Pulmonary artery endothelial cell (primary cell): ENCODE measurements at regions not wholly inside any gene's neighbourhood (a gene's known extent, or its start where the extent isn't known, plus 50 kb on each side); places are given as distances from the start of the nearest gene placed in this dataset.
A peak's percentile ranks its signal among the peaks of the same experiment; 100 is the strongest.

Source experiments
- DNase-seq: peaks from one replicate; pipeline ENCODE4 v3.0.0-alpha.2; 2011; ENCODE audit warnings: low read depth, low spot score

DNA sequence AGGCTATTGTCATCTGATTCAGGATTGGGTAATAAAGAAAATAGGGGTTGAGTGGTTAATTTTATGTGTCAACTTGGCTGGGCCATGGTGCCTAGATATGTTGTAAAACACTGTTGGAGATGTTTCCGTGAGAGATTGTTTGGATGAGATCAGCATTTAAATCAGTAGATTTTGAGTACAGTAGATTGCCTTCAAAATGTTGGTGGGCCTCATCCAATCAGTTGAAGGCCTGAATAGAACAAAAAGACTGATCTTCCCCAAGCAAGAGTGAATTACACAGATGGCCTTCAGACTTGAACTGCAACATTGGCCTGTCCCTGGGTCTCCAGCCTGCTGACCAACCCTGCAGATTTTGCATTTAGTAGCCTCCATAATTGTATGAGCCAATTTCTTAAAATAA, 401.3 kb upstream of the KIF2A start:
- no peak for DNase-seq

DNA sequence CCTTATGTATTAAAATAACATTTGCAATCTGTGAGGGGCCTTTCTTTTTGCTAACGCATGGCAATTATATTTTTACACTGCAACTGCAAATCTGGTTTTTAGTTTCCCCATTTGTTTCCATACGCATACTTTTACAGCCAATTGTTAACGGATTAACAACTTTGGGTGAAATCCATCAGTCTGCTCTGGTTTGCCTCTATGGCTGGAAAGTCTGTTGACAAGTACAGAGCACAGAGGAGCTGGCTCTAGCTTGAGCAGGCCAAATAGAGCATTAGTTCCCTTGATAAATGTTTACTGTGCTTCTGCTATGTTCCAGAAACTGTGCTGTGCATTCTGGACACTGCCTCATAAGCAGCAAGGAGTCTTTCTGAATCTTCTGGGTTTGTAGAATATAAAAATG, 400.4 kb upstream of the KIF2A start:
- DNase-seq = no peak

DNA sequence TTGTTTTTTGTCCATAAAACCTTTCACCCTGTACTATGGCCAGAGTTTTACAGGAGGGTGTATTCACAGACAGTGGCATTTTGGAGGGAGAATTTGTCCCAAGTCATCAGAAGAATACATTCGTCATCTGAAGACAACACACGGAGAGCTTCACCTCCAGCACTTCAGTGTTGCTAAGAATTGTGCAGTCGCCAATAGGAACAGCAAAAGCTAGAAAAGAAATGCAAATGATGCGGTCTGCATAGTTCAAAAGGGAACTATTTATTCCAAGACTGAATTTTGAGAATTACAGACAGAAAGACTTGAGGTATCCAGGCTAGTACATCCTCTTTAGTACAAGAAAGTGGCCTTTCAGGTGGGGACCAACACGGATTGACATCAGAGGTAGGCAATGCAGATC, 399.2 kb upstream of the KIF2A start:
- DNase-seq = no peak

DNA sequence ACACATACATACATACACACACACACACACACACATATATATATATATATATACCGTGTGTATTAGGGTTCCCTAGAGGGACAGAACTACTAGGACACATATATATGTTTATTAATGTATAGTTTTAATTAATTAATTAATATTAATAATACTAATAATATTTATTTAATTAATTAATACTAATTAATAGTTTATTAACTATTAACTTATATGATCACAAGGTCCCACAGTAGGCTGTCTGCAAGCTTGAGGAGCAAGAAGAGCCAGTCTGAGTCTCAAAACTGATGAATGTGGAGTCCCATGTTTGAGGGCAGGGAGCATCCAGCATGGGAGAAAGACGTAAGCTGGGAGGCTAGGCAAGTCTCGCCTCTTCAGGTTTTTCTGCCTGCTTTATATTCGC, 398.0 kb upstream of the KIF2A start:
- DNase-seq = no peak

DNA sequence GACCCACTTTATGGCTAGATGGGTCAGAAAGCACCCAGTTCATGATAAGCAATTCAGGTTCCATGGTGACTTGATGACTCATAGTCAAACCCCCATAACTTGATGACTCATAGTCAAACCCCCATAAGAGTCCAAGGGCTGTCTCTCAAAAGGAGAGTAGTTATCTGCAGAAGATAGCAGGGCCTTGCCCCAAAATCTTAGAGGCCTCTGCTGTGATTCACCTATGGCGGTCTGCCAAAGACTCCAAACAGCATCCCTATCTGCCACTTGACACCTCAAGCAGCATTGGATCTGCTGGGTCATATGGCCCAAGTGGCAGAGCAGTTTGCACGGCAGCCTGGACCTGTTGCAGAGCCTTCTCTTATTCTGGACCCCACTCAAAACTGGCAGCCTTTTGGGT, 395.2 kb upstream of the KIF2A start:
- no peak for DNase-seq

DNA sequence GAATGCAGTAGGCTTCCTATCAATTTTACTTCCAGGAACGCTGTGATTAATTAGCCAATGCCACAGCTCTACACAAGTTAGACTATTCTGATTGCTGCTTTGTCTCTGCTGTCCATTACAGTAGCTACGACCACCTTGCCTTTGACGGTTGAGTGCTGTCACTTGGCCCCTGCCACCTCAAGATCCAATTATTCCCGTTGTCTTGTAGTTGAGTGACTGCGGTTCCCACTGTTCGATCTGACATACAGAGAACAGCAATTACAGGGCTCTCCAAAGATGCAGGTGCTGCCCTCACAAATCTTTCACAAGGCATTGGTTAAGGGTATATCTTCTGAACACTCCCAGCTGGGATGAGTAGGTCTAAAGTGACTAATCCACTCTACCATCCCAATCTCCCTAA, 393.4 kb upstream of the KIF2A start:
- DNase-seq = no peak

DNA sequence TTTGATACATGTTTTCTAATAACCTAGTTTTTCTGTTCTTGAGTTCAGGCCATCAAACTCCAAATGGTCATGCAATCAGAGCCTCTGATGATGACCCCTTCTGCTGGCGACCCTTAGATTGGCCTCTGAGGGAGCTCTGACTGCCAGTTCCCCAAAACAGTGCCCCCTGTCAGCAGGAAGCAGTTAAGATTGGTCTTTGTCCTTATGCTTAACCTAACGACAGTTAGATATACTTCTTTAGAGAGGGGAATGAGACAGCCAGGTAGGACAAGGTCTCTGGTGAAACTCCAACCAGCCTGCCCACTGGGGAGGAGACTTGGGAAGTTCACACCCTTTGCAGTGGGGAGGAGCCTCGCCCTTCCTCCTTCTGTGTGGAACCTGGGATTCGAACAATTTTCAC, 390.4 kb upstream of the KIF2A start:
- no peak for DNase-seq

DNA sequence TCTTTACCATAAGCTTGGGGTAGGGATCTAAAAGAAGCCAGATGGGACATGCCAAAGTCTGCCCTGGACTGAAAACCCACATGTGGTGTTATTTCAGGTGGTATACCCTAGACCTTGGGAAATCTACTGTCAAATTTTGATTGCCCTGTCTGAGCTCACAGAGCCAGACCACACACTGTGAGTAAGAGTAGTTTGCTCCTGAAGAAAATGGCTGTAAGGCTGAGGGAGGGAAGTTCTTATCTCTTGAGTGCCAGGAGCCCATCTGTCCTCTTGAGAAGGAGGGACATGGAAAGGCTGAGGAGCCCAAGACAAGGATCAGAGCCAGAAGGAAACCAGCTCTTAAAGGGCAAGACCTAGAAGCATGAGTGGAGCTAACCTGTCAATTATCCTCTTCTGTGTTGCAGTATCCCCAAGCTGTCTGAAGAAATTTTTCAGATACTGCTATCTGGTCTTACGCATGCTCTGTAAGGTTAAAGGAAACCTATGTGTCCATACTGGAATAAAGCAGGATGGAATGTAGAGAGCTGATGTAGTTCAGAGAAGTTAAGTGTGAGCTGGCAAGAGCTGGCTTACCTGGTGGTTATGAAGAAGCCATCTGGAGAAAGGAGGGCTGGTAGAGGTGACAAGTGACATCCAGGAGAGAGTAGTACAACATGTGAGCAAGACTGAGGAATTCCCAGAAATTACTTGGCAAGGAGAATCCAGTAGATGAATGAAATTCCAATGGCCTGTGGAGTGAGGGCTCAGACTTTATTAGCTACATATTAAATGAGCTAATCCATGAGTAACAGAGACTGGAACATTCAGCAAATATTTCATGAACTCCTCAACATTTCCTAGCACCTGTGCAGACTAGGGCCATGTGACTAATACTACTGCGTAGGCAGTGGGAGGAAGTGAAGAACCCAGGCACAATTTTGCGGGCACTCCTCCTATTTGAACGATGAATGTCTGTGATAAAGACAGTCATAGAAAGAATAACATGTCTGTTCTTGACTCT, 389.1 kb upstream of the KIF2A start:
- no peak for DNase-seq

DNA sequence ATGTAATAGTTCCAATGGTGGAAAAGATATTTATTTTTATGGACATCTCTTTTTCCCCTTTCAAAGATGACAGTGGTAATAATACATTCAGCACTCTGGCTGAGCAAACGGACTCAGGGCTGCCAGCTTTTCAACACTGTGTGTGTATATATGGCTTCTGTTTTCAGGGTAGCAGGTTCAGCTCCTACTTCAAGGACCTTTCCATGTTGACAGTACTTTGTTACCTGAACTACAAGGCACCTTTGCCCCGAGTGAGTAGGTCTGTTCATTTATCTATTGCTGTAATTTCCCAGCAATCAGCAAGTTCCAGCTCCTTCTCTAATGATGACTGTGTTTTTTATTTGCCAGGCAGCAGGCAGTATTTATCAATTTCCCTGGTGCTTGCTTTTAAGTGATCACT, 387.4 kb upstream of the KIF2A start:
- no peak for DNase-seq

DNA sequence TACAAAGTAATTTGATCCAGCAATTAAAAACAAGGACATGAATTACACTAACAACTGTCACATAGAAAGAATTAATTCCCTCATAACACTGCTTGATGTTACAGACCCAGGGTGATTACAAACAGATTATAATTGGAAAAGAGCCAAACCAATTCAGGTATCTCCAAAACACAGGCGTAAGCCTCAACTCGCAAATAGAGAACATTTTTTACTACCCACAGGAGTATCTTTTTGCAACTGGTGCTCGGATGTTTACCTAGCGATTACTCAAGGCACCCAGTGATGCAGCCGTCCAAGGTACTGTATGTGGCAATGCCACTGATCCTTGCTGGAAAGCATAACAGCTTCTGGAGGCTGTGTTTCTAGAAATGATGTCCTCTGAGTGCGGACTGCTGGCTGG, 386.1 kb upstream of the KIF2A start:
- DNase-seq = no peak

DNA sequence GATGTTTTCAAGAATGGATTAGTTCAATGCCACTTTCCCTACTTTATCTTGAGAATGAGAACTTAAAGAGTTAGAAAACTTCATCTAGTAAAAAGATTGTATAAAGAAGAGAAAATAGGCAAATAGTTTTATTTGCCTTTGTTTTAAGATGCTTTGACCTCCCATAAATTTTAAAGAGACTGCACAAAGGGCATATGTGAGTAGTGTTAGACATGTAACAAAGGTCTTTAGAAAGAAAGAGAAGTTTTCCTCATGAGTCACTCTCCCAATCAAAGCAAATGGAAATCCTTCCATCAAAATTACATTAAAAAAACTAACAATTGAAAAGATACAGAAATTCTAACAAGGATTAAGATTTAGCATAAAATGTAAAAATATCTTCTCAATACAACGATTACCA, 381.8 kb upstream of the KIF2A start:
- DNase-seq = no peak

DNA sequence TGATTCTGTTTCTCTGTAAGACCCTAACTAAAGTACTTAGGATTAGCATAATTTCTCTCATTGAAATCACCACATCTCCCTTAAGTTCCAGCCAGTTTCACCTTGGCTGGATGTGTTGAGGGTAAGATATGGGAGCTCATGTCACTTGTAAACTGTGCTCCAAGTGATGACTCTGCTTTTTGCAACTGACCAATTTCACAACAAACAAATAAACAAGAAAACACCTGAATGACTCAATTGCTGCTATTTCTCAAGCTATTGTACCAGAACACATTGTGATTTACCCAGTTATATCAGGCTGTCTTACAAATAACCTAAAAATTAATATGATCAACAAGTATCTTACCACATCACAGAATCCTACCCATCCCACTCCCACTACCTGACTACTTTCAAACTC, 379.1 kb upstream of the KIF2A start:
- DNase-seq = no peak

DNA sequence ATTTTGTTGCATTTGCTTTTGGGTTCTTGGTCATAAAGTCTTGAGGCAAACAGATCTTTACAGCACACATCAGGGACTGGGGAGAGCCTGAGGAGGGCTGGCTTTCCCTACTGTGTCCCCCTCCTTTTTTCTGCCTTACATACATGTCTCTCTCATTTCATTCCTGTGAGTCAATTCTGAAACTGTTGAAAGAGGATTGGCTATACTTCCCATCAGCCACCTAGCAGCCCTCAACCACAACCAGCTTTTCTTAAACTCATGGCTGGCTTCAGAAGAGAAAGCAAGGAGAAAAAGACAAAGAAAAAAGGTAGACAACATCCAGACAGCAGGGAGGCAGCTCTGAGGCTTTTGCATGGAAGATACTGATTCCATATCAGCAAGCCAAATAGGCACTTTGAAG, 374.8 kb upstream of the KIF2A start:
- DNase-seq = no peak

DNA sequence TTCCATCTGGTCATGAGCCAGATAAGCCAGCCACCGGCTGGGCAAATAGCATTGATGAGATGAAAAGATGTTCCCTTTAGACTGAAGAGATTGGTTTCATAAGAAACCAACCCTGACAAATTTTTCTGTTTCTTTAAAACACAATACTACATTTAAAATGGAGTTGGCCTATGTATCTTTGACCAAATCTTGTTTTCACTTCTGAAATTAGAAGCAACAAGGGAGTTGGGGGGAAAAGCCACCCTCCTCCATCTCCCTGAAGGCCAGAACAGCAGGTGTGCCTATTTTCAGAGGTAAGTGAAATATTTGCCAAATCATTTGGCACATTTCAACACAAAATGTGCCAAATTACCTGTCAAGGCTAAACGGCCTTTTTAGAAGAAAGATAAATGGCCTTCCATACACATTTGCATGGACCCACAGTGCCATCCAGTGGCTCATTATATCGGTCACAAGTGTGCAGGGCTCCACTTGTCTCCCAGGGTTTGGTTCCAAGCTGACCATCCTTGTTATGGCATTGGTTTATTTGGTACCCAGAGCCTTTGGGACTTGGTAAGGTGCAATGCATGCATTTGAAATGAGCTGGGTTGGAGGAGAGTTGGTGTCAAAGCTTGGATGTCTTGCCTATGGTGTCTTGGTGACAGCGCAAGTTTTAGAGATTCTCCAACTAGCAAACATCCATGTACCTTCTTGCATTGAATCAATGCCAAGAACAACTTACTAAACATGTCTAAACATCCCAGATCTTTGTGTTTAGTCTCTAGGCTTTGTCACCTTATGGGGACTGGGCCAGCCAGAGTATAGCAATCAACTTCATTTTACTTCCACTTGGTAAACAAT, 372.0 kb upstream of the KIF2A start:
- peak; percentile 15 for DNase-seq

DNA sequence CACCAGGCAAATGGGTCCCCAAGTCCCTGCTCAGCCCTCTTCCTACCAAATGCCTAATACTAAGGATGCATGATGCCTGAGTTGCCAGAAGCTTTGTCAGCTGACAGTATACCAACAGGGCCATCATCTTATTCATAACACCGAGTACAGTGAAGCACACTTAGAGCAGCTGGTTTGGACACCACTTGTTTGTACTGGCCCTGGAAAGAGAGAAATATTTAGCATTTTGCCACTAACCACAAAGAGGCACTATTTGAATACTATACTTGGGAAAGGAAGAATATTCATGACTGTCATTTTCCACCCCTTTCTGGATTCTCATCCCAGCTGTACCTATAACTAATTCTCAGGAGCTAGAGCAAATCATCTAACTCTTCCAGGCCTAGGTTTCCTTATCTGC, 364.4 kb upstream of the KIF2A start:
- DNase-seq = no peak

DNA sequence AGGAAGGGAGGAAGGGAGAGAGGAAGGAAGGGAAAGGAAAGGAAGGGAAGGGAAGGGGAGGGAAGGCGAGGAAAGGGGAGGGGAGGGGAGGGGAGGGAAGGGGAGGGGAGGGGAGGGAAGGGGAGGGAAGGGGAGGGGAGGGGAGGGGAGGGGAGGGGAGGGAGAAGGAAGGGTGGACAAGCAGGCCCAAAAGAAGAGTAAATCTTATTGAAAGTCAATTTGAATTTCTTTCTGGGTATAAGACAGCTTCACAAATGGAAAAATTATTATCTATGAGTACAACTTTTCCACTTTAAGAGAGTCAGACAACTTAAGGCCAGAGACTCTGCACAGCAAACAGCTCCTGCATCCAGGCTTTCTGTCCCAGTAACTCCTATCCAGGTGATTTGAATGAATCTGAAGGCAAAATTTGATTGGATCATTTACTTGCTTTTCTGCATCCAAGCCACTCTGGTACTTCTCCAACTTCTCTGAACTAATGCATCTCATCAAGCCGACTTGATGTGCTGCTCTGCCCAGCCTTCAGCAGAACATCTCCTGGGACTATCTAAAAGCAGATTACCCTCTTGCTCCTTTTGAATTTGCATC, 363.4 kb upstream of the KIF2A start:
- no peak for DNase-seq

DNA sequence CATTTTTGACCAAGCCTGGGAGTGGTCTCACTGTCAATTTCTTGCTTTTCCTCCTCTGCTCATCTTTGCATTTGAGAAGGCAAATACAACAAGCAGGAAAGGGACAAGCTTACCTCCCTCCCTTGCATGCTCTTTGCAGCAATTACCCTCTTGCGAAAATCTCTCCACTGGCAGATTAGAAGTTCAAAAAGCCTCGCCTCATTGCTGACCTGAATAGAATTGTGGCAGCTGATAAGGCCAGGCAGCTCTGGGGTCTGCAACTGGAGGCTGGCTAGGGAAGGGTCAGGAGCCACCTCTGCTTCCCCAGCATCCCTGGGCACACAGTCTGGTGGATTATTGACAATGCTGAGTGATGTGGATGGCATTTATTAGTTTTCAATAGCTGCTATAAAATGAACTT, 362.3 kb upstream of the KIF2A start:
- DNase-seq = no peak

DNA sequence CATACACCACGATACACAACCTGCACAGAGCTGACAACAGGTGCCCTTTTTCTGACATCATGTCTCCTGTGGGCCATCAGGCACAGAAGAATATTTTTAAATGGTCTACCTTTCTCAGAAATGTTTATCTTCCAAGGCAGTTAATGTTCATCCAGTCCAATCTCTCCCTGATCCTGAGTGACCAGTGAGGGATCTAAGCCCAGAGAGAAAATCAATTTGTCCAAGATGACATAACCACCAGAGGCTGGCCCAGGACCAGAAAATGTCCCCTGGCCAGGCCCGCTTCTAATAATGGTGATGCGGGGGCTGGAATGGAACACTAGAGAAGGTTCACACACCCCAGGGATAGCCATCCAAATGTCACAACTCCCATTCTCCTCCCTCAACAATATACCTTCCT, 357.9 kb upstream of the KIF2A start:
- no peak for DNase-seq

DNA sequence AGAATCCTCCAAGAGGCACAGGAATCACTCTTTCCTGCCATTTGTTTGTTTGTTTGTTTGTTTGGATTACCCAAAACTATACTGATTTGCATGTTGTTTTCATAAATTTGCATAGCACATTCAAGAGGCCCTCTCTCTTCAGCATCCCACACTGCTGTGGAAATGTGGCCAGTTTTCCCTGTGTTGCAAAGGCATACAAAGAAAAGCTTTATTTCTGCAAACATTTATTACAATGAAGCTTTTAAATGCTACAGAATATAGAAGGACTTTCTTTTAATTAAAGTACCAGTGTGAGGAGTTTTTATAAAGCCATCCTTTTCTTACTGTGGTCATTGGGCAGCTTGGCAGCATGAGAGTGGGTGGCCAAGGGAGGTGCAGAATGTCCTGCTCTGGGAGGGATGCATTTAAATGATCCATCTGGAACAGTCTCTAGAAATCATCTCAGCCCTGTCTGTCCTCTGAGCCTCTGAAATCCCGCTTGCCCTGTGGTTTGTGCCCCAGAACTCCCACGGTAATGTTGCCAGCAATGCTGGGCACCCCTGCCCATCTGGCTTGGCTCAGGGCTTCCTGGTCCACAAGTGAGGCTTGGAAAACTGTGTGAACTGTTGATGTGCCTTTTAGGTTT, 356.8 kb upstream of the KIF2A start:
- no peak for DNase-seq

DNA sequence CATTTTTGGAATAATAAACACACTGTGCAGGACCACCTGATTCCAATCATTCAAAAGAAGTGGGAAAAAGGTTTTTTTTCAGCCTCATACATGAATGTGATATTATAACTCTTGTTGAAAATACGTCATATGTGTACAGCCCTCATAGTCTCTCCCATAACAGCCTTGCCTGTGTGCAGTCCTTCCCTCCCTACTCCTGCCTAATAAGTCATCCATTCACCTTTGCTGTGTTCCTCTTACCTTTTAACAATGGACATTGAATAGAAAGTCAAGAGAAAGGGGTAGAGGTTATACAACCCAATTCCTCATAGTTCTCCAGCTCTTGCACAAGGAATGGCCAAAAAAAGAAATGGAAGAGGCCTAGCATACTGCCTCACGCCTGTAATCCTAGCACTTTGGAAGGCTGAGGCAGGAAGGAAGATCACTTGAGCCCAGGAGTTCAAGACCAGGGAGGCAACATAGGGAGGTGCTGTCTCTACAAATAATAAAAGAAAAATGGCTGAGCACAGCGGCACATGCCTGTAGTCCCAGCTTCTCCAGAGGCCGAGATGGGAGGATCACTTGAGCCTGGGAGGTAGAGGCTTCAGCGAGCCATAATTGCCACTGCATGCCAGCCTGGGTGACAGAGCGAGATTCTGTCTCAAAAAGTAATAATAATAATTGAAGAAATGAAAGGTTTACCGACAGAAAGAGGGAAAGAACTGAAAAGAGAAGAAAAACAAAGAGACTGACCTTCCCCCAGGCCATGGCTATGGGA, 356.1 kb upstream of the KIF2A start:
- DNase-seq = no peak

DNA sequence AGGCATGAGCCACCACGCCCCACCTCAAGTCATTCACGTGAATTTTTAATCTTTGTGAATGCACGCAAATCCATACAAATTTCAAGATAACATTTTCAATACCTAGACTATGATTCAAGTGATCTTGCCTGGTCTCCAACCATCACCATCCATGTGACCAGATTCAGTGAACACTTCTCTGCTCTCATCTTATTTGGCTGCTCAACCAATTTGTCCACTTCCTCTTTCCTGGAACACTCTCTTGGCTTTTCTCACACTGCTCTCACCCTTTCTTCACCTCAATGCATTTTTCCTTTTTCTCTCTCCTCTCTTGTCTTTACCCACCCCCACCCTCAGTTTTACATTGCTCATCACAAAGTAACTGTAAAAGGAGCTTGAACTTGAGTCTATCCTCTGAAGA, 354.7 kb upstream of the KIF2A start:
- DNase-seq = no peak
